Tibial nerve (tissue), 4 donors: ENCODE measurements at regions not wholly inside any gene's neighbourhood (a gene's known extent, or its start where the extent isn't known, plus 50 kb on each side); places are given as distances from the start of the nearest gene placed in this dataset.

Experiments
- DNase-seq, 2 donors: peaks; one replicate each; pipeline ENCODE4 v3.0.0-alpha.2; 2019; ENCODE audit warnings: low spot score in 2 of 2
- H3K27ac ChIP-seq, 4 donors: fragments of 200-600 bp; sonication (generic) in 3 of 4; one replicate each; pipeline ENCODE4 v1.5.1; 2017 to 2019; ENCODE audit warnings: mild to moderate bottlenecking in 1 of 4
- H3K27me3 ChIP-seq, 2 donors: fragments of 200-600 bp; sonication (generic) in 1 of 2; one replicate each; pipeline versions ENCODE4 v1.5.1 to v1.6.0; 2017 to 2019
- H3K36me3 ChIP-seq, 3 donors: fragments of 200-600 bp; sonication (generic); one replicate each; pipeline ENCODE4 v1.5.1; 2018 to 2019
- H3K4me1 ChIP-seq, 4 donors: fragments of 200-600 bp; sonication (generic) in 3 of 4; one replicate each; pipeline ENCODE4 v1.5.1; 2017 to 2019
- H3K4me3 ChIP-seq, 4 donors: fragments of 200-600 bp; sonication (generic) in 3 of 4; one replicate each; pipeline ENCODE4 v1.5.1; 2017 to 2019; ENCODE audit warnings: mild to moderate bottlenecking in 1 of 4, moderate library complexity in 1 of 4
- H3K9me3 ChIP-seq, 4 donors: fragments of 200-600 bp; sonication (generic) in 3 of 4; one replicate each; pipeline ENCODE4 v1.5.1; 2017 to 2019
- EP300 ChIP-seq, 2 donors: sonication (generic); formaldehyde crosslinking; IDR thresholded peaks; one replicate each; pipeline ENCODE4 v1.6.1; 2017; ENCODE audit warnings: antibody characterized with exemption in 2 of 2, mild to moderate bottlenecking in 1 of 2
- POLR2A ChIP-seq, 2 donors: fragments of 450-650 bp; IDR thresholded peaks; one replicate each; pipeline ENCODE4 v1.6.1; 2017; ENCODE audit warnings: antibody characterized with exemption in 2 of 2, mild to moderate bottlenecking in 2 of 2, moderate library complexity in 2 of 2
- WGBS, 2 donors: methylation state at CpG; one replicate each; pipeline ENCODE4 v1.1.5; 2018; 5-methylcytosine and 5-hydroxymethylcytosine counted together
- TF ChIP-seq, protein P1 (sequence below), 5 experiments: fragments of 200-600 bp in 3 of 5; fragments of 450-650 bp in 2 of 5; sonication (generic) in 3 of 5; IDR thresholded peaks; one replicate each; pipeline ENCODE4 v1.5.1; 2016 to 2019; ENCODE audit warnings: antibody characterized with exemption in 5 of 5, mild to moderate bottlenecking in 3 of 5, moderate library complexity in 2 of 5

DNA sequence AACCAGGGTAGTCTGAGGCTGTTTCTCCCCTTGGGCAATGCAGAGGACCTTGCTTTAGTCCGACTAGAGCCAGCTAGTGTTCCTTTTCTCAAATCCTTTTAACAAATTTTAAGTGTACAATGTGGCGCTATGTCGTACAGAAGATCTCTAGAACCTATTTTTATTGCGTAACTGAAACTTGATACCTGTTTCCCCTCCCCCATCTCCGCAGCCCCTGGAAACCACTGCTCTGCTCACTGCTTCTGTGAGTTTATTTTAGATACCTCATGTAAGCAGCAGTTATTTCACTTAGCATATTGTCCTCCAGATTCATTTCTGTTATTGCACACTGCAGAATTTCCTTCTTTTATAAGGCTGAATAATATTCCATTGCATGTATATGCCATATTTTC lies 1092.3 kb downstream of the AACS start:
- TF ChIP-seq EP300 (IDR thresholded peaks at IDR 0.05) (no peak), POLR2A (IDR thresholded peaks at IDR 0.05) (no peak)
- TF ChIP-seq, protein P1, sequence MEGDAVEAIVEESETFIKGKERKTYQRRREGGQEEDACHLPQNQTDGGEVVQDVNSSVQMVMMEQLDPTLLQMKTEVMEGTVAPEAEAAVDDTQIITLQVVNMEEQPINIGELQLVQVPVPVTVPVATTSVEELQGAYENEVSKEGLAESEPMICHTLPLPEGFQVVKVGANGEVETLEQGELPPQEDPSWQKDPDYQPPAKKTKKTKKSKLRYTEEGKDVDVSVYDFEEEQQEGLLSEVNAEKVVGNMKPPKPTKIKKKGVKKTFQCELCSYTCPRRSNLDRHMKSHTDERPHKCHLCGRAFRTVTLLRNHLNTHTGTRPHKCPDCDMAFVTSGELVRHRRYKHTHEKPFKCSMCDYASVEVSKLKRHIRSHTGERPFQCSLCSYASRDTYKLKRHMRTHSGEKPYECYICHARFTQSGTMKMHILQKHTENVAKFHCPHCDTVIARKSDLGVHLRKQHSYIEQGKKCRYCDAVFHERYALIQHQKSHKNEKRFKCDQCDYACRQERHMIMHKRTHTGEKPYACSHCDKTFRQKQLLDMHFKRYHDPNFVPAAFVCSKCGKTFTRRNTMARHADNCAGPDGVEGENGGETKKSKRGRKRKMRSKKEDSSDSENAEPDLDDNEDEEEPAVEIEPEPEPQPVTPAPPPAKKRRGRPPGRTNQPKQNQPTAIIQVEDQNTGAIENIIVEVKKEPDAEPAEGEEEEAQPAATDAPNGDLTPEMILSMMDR (IDR thresholded peaks at IDR 0.05), result no peak
- no peaks in the 10 kb centered on the region for H3K36me3 ChIP-seq
- no peaks in the 10 kb centered on the region for H3K9me3 ChIP-seq
- no peaks in the 10 kb centered on the region for H3K4me1 ChIP-seq
- H3K27ac ChIP-seq, result no peak overlapping the region
- 79 to 83% methylated on average over 5 of the region's 5 CpGs for WGBS, 2 donors
- H3K27me3 ChIP-seq, result no peaks in the 10 kb centered on the region
- no peak for DNase-seq
- H3K4me3 ChIP-seq, result no peak overlapping the region

DNA sequence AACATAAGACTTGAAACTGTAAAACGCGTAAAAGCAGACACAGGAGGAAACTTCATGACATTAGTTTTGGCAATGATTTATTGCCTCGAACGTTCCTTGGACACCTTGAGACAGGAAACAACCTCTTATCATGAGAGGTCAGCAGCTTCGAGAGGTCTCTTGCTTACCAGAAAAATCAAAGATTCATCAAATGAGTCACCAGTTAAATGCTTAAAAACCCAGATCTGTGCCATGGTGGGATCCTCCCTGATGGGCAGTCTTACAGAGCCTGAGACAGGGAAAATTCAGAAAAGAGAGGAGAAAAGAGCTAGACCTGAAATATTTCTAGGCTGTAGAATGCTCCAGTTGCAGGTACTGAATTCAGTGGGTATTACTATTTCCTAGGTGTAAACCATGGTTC lies 1093.9 kb downstream of the AACS start:
- Histone ChIP-seq H3K4me1 (no peaks in the 10 kb centered on the region), H3K4me3 (no peak overlapping the region), H3K36me3 (no peaks in the 10 kb centered on the region), H3K9me3 (no peaks in the 10 kb centered on the region), H3K27me3 (no peaks in the 10 kb centered on the region), H3K27ac (no peak overlapping the region)
- no peak for DNase-seq
- TF ChIP-seq EP300 (IDR thresholded peaks at IDR 0.05) (no peak), POLR2A (IDR thresholded peaks at IDR 0.05) (no peak)
- TF ChIP-seq, protein P1 (IDR thresholded peaks at IDR 0.05), result no peak
- WGBS, 2 donors, result 76 to 78% methylated on average over 5 of the region's 5 CpGs

DNA sequence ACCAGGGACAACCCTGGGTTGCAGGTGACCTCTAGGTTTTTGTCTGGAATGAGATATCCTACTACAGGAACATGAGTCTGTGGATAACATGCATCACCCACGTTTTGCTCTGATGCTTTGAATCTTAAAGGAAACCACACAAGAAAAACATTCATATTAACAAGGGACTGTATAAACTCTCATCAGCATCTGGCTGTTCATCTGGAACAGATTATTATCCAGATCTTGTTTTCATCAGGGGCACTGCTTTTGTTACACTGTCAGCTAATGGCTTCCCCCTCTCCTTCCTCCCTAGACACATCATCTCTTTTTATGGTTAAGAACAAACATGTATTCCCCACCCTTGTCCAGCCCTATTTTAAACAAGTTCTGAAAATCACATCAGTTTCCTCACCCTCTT lies 1095.7 kb downstream of the AACS start:
- 10 to 29% methylated on average over 1 of the region's 1 CpG for WGBS, 2 donors
- no peaks in the 10 kb centered on the region for H3K36me3 ChIP-seq
- no peak overlapping the region for H3K4me3 ChIP-seq
- no peaks in the 10 kb centered on the region for H3K4me1 ChIP-seq
- no peak for TF ChIP-seq EP300 (IDR thresholded peaks at IDR 0.05)
- TF ChIP-seq, protein P1 (IDR thresholded peaks at IDR 0.05), result no peak
- TF ChIP-seq POLR2A (IDR thresholded peaks at IDR 0.05), result no peak
- H3K9me3 ChIP-seq, result no peaks in the 10 kb centered on the region
- H3K27me3 ChIP-seq, result no peaks in the 10 kb centered on the region
- no peak for DNase-seq
- H3K27ac ChIP-seq, result no peak overlapping the region

DNA sequence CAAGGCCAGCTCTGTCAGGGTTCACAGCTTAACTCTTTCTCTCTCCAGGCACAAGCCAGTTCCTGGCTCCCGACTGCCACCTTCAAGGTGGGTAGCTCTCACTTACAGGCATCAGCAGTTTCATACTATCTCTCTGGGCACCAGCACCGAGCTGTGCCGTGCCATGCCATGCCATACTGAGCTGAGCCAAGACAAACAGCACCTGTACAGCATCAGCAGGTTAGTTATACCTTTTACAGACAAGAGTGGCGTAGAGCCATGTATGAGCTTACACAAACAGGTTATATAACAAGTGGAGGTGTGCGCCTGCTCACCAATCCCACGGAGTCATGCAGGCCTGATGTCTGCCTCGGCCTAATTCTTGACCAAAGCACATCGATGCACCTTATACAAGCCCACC lies 1098.7 kb downstream of the AACS start:
- DNase-seq, result no peak
- Histone ChIP-seq H3K27ac (no peak overlapping the region), H3K4me1 (no peaks in the 10 kb centered on the region), H3K9me3 (no peaks in the 10 kb centered on the region), H3K4me3 (no peak overlapping the region), H3K27me3 (no peaks in the 10 kb centered on the region), H3K36me3 (no peaks in the 10 kb centered on the region)
- TF ChIP-seq, protein P1 (IDR thresholded peaks at IDR 0.05), result no peak
- 91 to 95% methylated on average over 8 of the region's 8 CpGs for WGBS, 2 donors

DNA sequence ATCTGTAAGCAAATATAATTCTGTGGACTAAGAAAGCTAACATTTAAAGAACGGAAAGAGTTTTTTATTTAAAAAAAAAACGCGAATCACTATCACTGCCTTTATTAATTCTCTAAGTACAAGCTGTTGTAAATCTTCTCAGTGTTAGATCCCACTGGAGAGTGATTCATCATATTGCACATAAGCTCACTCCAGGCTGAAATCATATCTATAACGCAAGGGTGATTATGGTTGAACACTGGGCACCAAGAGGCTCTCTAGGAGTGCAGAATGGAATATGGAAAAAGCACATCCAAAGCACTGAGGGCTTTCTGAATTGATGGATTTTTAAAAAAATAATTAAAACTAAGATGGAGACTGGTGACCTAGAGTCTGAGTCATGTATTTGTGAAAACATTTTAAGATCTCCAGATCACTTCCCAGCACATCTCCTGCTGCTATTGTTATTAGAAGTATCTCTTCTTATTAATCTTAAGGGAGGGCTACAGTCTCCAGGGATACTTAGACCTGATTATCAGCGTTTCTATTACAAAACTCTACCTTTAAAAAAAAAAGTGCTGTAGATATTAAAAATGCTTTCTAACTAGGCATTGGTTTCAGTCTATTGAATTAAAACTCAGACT lies 1106.8 kb downstream of the AACS start:
- no peak overlapping the region for H3K27ac ChIP-seq
- H3K4me1 ChIP-seq, result no peaks in the 10 kb centered on the region
- H3K9me3 ChIP-seq, result no peaks in the 10 kb centered on the region
- H3K27me3 ChIP-seq, result no peaks in the 10 kb centered on the region
- no peak overlapping the region for H3K4me3 ChIP-seq
- DNase-seq, result no peak
- TF ChIP-seq POLR2A (IDR thresholded peaks at IDR 0.05) (no peak), EP300 (IDR thresholded peaks at IDR 0.05) (no peak)
- TF ChIP-seq, protein P1 (IDR thresholded peaks at IDR 0.05), result no peak
- 77% methylated on average over 5 of the region's 5 CpGs for WGBS, 2 donors
- H3K36me3 ChIP-seq, result no peaks in the 10 kb centered on the region
